Neural cell (in vitro differentiated cells): ENCODE measurements at regions not wholly inside any gene's neighbourhood (a gene's known extent, or its start where the extent isn't known, plus 50 kb on each side); places are given as distances from the start of the nearest gene placed in this dataset.

Experiments
- H2AFZ ChIP-seq: fragments of 200-600, 300-800 bp; sonication (generic), shearing (Covaris generic); 2 replicates; pipeline ENCODE4 v1.6.0; 2014; ENCODE audit warnings: low read depth, mild to moderate bottlenecking, antibody characterized with exemption, low read length, moderate library complexity
- H3F3A ChIP-seq: fragments of 200-600 bp; shearing (Covaris generic); 2 replicates; pipeline ENCODE4 v1.6.1; 2016; ENCODE audit warnings: mild to moderate bottlenecking, moderate library complexity, mixed read lengths, antibody characterized with exemption, low read length; ENCODE audit not compliant: insufficient read depth, poor library complexity, severe bottlenecking
- H3K27ac ChIP-seq: fragments of 200-600, 300-800 bp; sonication (generic), shearing (Covaris generic); 2 replicates; pipeline ENCODE4 v1.5.1; 2014; ENCODE audit warnings: mild to moderate bottlenecking, low read length, moderate library complexity
- H3K27me3 ChIP-seq: fragments of 300-800, 200-600 bp; sonication (generic), shearing (Covaris generic); 2 replicates; pipeline ENCODE4 v1.6.0; 2014; ENCODE audit warnings: mild to moderate bottlenecking, low read depth, low read length, moderate library complexity; ENCODE audit not compliant: insufficient read depth
- H3K36me3 ChIP-seq: fragments of 300-800, 200-600 bp; sonication (generic), shearing (Covaris generic); 2 replicates; pipeline ENCODE4 v1.5.1; 2014; ENCODE audit warnings: mild to moderate bottlenecking, antibody characterized with exemption, low read length, moderate library complexity; ENCODE audit not compliant: insufficient read depth
- H3K4me2 ChIP-seq: fragments of 300-800, 200-600 bp; sonication (generic), shearing (Covaris generic); 2 replicates; pipeline ENCODE4 v1.6.0; 2014; ENCODE audit warnings: mild to moderate bottlenecking, low read length
- H3K4me3 ChIP-seq: fragments of 300-800, 200-600 bp; sonication (generic), shearing (Covaris generic); 2 replicates; pipeline ENCODE4 v1.5.1; 2014; ENCODE audit warnings: mild to moderate bottlenecking, low read length, moderate library complexity
- H3K79me2 ChIP-seq: fragments of 200-600 bp; shearing (Covaris generic); replicated peaks from 2 replicates; pipeline ENCODE4 v1.6.0; 2014; ENCODE audit warnings: mild to moderate bottlenecking, low read length, moderate library complexity; ENCODE audit not compliant: insufficient read depth
- H3K9ac ChIP-seq: fragments of 300-800, 200-600 bp; sonication (generic), shearing (Covaris generic); 2 replicates; pipeline ENCODE4 v1.6.1; 2016; ENCODE audit warnings: mild to moderate bottlenecking, low read length, mixed read lengths
- H3K9me2 ChIP-seq: fragments of 200-600 bp; shearing (Covaris generic); 2 replicates; pipeline ENCODE4 v1.6.1; 2016; ENCODE audit warnings: mild to moderate bottlenecking, low read length, mixed read lengths; ENCODE audit not compliant: insufficient read depth
- H3K9me3 ChIP-seq: fragments of 200-600, 300-800 bp; sonication (generic), shearing (Covaris generic); 2 replicates; pipeline ENCODE4 v1.6.1; 2016; ENCODE audit warnings: mild to moderate bottlenecking, mixed run types, low read length, moderate library complexity, mixed read lengths
- H4K20me1 ChIP-seq: fragments of 200-600 bp; shearing (Covaris generic); 2 replicates; pipeline ENCODE4 v1.6.1; 2016; ENCODE audit warnings: mild to moderate bottlenecking, mixed run types; ENCODE audit not compliant: insufficient read depth
- EP300 ChIP-seq: fragments of 450-650 bp; conservative IDR thresholded peaks from 2 replicates; pipeline ENCODE4 v1.6.1; 2014; ENCODE audit warnings: antibody characterized with exemption, mild to moderate bottlenecking, moderate library complexity; ENCODE audit not compliant: poor library complexity, severe bottlenecking
- EZH2 ChIP-seq: fragments of 200-600, 300-800 bp; shearing (Covaris generic), sonication (generic); IDR thresholded peaks from 2 replicates; pipeline ENCODE4 v1.6.1; 2014; ENCODE audit warnings: antibody characterized with exemption, low read length, borderline replicate concordance, mild to moderate bottlenecking; ENCODE audit not compliant: insufficient read depth, poor library complexity, severe bottlenecking
- MXI1 ChIP-seq: fragments of 450-650 bp; conservative IDR thresholded peaks from 2 replicates; pipeline ENCODE4 v1.6.1; 2014; ENCODE audit warnings: antibody characterized with exemption, mild to moderate bottlenecking; ENCODE audit not compliant: poor library complexity, severe bottlenecking
- POLR2AphosphoS5 ChIP-seq: IDR thresholded peaks from 2 replicates; pipeline ENCODE4 v1.6.1; 2012
- REST ChIP-seq: IDR thresholded peaks from 2 replicates; pipeline ENCODE4 v1.6.1; 2012; ENCODE audit warnings: borderline replicate concordance
- SMC3 ChIP-seq: fragments of 450-650 bp; conservative IDR thresholded peaks from 2 replicates; pipeline ENCODE4 v1.6.1; 2014; ENCODE audit warnings: antibody characterized with exemption, mild to moderate bottlenecking, moderate library complexity; ENCODE audit not compliant: poor library complexity
- TF ChIP-seq, protein P1 (sequence below): fragments of 450-650 bp; IDR thresholded peaks from 2 replicates; pipeline ENCODE4 v1.5.1; 2014; ENCODE audit warnings: antibody characterized with exemption, mild to moderate bottlenecking, moderate library complexity; ENCODE audit not compliant: poor library complexity, severe bottlenecking

GRCh38 chr11:32221476-32222032, 130.7 kb downstream of the RCN1 start:
- no peaks in the 10 kb centered on the region for H3K79me2 ChIP-seq
- no peak overlapping the region for H3K4me2 ChIP-seq
- TF ChIP-seq POLR2AphosphoS5 = no peak
- TF ChIP-seq EP300 = no peak
- H3K9ac ChIP-seq = no peak overlapping the region
- H4K20me1 ChIP-seq = no peaks in the 10 kb centered on the region
- H3K27ac ChIP-seq = no peak overlapping the region
- no peaks in the 10 kb centered on the region for H3K36me3 ChIP-seq
- H3F3A ChIP-seq = no peaks in the 10 kb centered on the region
- H3K9me2 ChIP-seq = no peaks in the 10 kb centered on the region
- H3K4me3 ChIP-seq = no peak overlapping the region
- H3K27me3 ChIP-seq = no peaks in the 10 kb centered on the region
- H3K9me3 ChIP-seq = no peaks in the 10 kb centered on the region
- H2AFZ ChIP-seq = no peak overlapping the region

- H4K20me1 ChIP-seq = no peaks in the 10 kb centered on the region
- H3K4me3 ChIP-seq = no peak overlapping the region
- H3K9me3 ChIP-seq = no peaks in the 10 kb centered on the region
- TF ChIP-seq POLR2AphosphoS5 (no peak), MXI1 (no peak)
- TF ChIP-seq, protein P1, sequence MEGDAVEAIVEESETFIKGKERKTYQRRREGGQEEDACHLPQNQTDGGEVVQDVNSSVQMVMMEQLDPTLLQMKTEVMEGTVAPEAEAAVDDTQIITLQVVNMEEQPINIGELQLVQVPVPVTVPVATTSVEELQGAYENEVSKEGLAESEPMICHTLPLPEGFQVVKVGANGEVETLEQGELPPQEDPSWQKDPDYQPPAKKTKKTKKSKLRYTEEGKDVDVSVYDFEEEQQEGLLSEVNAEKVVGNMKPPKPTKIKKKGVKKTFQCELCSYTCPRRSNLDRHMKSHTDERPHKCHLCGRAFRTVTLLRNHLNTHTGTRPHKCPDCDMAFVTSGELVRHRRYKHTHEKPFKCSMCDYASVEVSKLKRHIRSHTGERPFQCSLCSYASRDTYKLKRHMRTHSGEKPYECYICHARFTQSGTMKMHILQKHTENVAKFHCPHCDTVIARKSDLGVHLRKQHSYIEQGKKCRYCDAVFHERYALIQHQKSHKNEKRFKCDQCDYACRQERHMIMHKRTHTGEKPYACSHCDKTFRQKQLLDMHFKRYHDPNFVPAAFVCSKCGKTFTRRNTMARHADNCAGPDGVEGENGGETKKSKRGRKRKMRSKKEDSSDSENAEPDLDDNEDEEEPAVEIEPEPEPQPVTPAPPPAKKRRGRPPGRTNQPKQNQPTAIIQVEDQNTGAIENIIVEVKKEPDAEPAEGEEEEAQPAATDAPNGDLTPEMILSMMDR = no peak
- H3K36me3 ChIP-seq = no peaks in the 10 kb centered on the region
- H3K9ac ChIP-seq = no peak overlapping the region
- no peak overlapping the region for H3K27ac ChIP-seq
- no peaks in the 10 kb centered on the region for H3K9me2 ChIP-seq
- H3K27me3 ChIP-seq = no peaks in the 10 kb centered on the region
- H3K79me2 ChIP-seq = no peaks in the 10 kb centered on the region
- no peak overlapping the region for H2AFZ ChIP-seq
- H3K4me2 ChIP-seq = no peak overlapping the region
- H3F3A ChIP-seq = no peaks in the 10 kb centered on the region
Observed at GRCh38 chr11:32224580-32224979, 133.7 kb downstream of the RCN1 start.

DNA sequence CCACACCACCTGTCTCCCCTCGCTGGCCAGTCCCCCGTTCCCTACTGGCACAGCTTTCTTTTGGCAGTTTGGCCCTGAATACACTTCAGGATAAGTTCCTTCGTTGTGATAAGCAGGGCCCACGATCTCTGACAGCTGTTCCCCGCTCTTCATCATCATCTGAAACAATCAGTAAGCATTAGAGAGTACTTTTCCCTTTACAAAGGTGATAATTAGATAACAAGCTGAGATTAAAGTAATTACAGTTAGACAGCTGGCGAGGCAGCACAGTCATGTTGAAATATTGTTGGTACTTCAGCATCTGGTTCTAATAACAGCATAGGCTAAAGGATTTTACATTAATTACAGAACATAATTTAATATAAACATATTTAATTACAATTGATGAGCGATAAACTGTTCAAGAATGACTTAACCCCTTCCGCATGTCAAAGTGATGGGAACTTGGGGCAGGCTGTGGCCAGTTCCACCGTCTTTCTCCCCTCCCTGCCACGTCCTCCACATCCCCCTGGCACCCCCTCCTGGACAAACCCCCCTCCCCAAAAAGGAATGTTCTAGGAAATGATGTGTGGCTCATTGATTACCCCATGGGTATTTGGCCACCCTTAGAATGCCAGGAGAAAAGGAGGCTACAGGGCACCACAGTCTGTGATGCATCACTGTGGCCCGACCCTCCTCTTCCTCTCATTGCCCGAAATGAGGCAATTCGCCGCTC, 134.9 kb downstream of the RCN1 start:
- Histone ChIP-seq H4K20me1 (no peaks in the 10 kb centered on the region), H3K4me2 (no peak overlapping the region), H3K4me3 (no peak overlapping the region), H3K36me3 (no peaks in the 10 kb centered on the region), H3K9me2 (no peaks in the 10 kb centered on the region), H3K27me3 (no peaks in the 10 kb centered on the region), H3K79me2 (no peaks in the 10 kb centered on the region), H2AFZ (no peak overlapping the region), H3K9ac (no peak overlapping the region), H3K27ac (no peak overlapping the region), H3F3A (no peaks in the 10 kb centered on the region), H3K9me3 (no peaks in the 10 kb centered on the region)
- no peak for TF ChIP-seq SMC3
- no peak for TF ChIP-seq EZH2
- no peak for TF ChIP-seq MXI1
- no peak for TF ChIP-seq POLR2AphosphoS5
- TF ChIP-seq REST = no peak
- TF ChIP-seq, protein P1 = no peak
- TF ChIP-seq EP300 = no peak
